KMS-11 (cell line): ENCODE measurements at regions not wholly inside any gene's neighbourhood (a gene's known extent, or its start where the extent isn't known, plus 50 kb on each side); places are given as distances from the start of the nearest gene placed in this dataset.
"Not testable (repeated sequence)": the region's sequence is repeated elsewhere in the genome, so short reads cannot be mapped to it uniquely, and the experiment has no call there.

Source experiments
- H2AFZ ChIP-seq: fragments of 200-600 bp; sonication (generic); 2 replicates; pipeline ENCODE4 v1.6.1; 2016; ENCODE audit warnings: antibody characterized with exemption, mixed run types, low read depth
- H3K27ac ChIP-seq: fragments of 200-600 bp; sonication (generic); 2 replicates; pipeline ENCODE4 v1.6.1; 2016; ENCODE audit warnings: mild to moderate bottlenecking, mixed run types
- H3K27me3 ChIP-seq: fragments of 200-600 bp; sonication (generic); 2 replicates; pipeline ENCODE4 v1.6.1; 2017; ENCODE audit warnings: mild to moderate bottlenecking, low read depth, mixed run types, moderate library complexity; ENCODE audit not compliant: insufficient read depth
- H3K36me3 ChIP-seq: fragments of 200-600 bp; sonication (generic); 2 replicates; pipeline ENCODE4 v1.6.1; 2017; ENCODE audit warnings: mild to moderate bottlenecking, mixed run types; ENCODE audit not compliant: insufficient read depth
- H3K4me1 ChIP-seq: fragments of 200-600 bp; sonication (generic); 2 replicates; pipeline ENCODE4 v1.6.1; 2016; ENCODE audit warnings: mild to moderate bottlenecking, low read depth, mixed run types; ENCODE audit not compliant: poor library complexity, severe bottlenecking
- H3K4me2 ChIP-seq: fragments of 200-600 bp; sonication (generic); 2 replicates; pipeline ENCODE4 v1.7.0; 2016; ENCODE audit warnings: mild to moderate bottlenecking, mixed run types
- H3K4me3 ChIP-seq: fragments of 200-600 bp; sonication (generic); IDR thresholded peaks from 2 replicates; pipeline ENCODE4 v1.6.1; 2017; ENCODE audit warnings: low read depth, low read length, mixed read lengths; ENCODE audit not compliant: insufficient read depth
- H3K79me2 ChIP-seq: fragments of 200-600 bp; sonication (generic); 2 replicates; pipeline ENCODE4 v1.6.1; 2016; ENCODE audit warnings: low read depth, mixed run types; ENCODE audit not compliant: insufficient read depth
- H3K9ac ChIP-seq: fragments of 200-600 bp; sonication (generic); 2 replicates; pipeline ENCODE4 v1.6.1; 2016; ENCODE audit warnings: mild to moderate bottlenecking, mixed run types
- H4K20me1 ChIP-seq: fragments of 200-600 bp; sonication (generic); 2 replicates; pipeline ENCODE4 v1.6.1; 2016; ENCODE audit warnings: mild to moderate bottlenecking, mixed run types; ENCODE audit not compliant: insufficient read depth
- CTCF ChIP-seq: fragments of 200-600 bp; sonication (generic); conservative IDR thresholded peaks from 2 replicates; pipeline ENCODE4 v1.6.1; 2017; ENCODE audit warnings: low read depth, mild to moderate bottlenecking, antibody characterized with exemption, low read length, moderate library complexity, mixed read lengths

GRCh38 chr2:145792745-145793144 lies 1272.8 kb upstream of the ZEB2 start:
- Histone ChIP-seq H3K9ac (no peak overlapping the region), H3K27ac (no peak overlapping the region), H3K4me2 (no peak overlapping the region), H4K20me1 (no peaks in the 10 kb centered on the region), H2AFZ (no peak overlapping the region), H3K79me2 (no peaks in the 10 kb centered on the region), H3K36me3 (no peaks in the 10 kb centered on the region), H3K4me3 (no peak overlapping the region), H3K27me3 (no peaks in the 10 kb centered on the region), H3K4me1 (no peaks in the 10 kb centered on the region)
- no peak for TF ChIP-seq CTCF

DNA sequence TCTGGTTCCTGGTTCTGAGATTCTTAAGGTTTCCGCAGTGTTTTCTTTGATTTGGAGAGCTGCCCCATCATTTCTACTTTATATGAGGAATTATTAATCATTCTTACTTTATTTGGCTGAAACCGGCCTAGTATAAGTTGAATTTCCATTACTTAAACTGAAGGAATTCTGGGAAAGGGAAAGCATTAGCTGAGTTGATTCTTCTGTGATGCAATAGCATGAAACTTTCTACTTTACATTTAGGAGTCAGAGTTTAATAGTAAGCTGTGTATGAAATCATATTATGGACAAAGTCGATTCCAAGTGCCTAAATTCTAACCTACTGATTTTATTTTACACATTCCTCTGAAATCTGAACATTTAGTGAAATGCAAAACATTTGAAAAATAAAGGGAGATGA lies 1269.7 kb upstream of the ZEB2 start:
- Histone ChIP-seq H3K4me3 (no peak overlapping the region), H3K36me3 (no peaks in the 10 kb centered on the region), H3K4me2 (no peak overlapping the region), H3K4me1 (no peaks in the 10 kb centered on the region), H3K9ac (no peak overlapping the region), H3K79me2 (no peaks in the 10 kb centered on the region), H2AFZ (no peak overlapping the region), H3K27me3 (no peaks in the 10 kb centered on the region), H4K20me1 (no peaks in the 10 kb centered on the region), H3K27ac (no peak overlapping the region)
- no peak for TF ChIP-seq CTCF

DNA sequence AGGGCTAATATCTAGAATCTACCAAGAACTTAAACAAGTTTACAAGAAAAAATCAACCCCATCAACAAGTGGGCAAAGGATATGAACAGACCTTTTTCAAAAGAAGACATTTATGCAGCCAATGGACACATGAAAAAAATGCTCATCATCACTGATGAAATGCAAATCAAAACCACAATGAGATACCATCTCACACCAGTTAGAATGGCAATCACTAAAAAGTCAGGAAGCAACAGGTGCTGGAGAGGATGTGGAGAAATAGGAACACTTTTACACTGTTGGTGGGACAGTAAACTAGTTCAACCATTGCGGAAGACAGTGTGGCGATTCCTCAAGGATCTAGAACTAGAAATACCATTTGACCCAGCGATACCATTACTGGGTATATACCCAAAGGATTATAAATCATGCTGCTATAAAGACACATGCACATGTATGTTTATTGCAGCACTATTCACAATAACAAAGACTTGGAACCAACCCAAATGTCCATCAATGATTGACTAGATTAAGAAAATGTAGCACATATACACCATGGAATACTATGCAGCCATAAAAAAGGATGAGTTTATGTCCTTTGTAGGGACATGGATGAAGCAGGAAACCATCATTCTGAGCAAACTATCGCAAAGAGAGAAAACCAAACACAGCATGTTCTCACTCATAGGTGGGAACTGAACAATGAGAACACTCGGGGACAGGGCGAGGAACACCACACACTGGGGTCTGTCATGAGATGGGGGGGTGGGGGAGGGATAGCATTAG lies 1267.9 kb upstream of the ZEB2 start:
- H3K79me2 ChIP-seq, H3K4me1 ChIP-seq, H3K27me3 ChIP-seq, H3K36me3 ChIP-seq, H3K9ac ChIP-seq, H3K4me2 ChIP-seq, H4K20me1 ChIP-seq, H3K4me3 ChIP-seq, H2AFZ ChIP-seq, H3K27ac ChIP-seq: not testable (repeated sequence)

GRCh38 chr2:145782607-145783006 lies 1262.7 kb upstream of the ZEB2 start:
- not testable (repeated sequence) for H4K20me1 ChIP-seq, H2AFZ ChIP-seq, H3K4me1 ChIP-seq, H3K4me3 ChIP-seq, H3K79me2 ChIP-seq, H3K27me3 ChIP-seq, H3K36me3 ChIP-seq, H3K27ac ChIP-seq, H3K4me2 ChIP-seq, H3K9ac ChIP-seq

DNA sequence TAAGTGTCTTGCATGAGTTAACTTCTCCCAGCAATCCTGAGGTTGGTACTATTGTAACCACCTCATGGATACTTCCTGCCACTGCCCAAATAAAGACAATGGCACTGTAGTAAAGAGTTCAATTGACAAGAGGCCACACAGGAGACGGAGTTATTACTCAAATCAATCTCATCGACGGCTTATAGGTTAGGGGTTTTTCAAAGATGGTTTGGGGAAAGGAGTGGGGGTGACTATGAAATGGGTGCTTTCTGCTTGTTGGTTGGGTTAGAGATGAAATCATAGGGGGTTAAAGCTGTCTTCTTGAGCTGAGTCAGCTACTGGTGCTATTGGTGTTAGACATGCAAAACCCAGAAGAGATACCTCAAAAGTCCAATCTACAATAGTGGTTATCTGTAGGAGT lies 1258.0 kb upstream of the ZEB2 start:
- no peaks in the 10 kb centered on the region for H3K36me3 ChIP-seq
- H3K79me2 ChIP-seq: no peaks in the 10 kb centered on the region
- no peaks in the 10 kb centered on the region for H3K4me1 ChIP-seq
- no peaks in the 10 kb centered on the region for H4K20me1 ChIP-seq
- no peak overlapping the region for H2AFZ ChIP-seq
- H3K27me3 ChIP-seq: no peaks in the 10 kb centered on the region
- no peak for TF ChIP-seq CTCF
- no peak overlapping the region for H3K4me2 ChIP-seq
- H3K9ac ChIP-seq: no peak overlapping the region
- H3K4me3 ChIP-seq: no peak overlapping the region
- no peak overlapping the region for H3K27ac ChIP-seq
